Right lobe of liver (tissue), 4 donors: ENCODE measurements at regions not wholly inside any gene's neighbourhood (a gene's known extent, or its start where the extent isn't known, plus 50 kb on each side); places are given as distances from the start of the nearest gene placed in this dataset.

Experiments used
- CTCF ChIP-seq, 4 donors: fragments of 200-600 bp in 3 of 4; fragments of 450-650 bp in 1 of 4; IDR thresholded peaks; one replicate each; pipeline versions ENCODE4 v1.5.1 to v1.8.0; 2016 to 2022; ENCODE audit warnings: antibody characterized with exemption in 4 of 4, mild to moderate bottlenecking in 2 of 4
- POLR2A ChIP-seq: fragments of 450-650 bp; IDR thresholded peaks from one replicate; pipeline ENCODE4 v1.6.1; 2017; ENCODE audit warnings: antibody characterized with exemption, mild to moderate bottlenecking
- donor health status: DM: no; HTN: no; CAD: no.
- donor health status: DM: no; HTN: no; CAD: no.
- donor health status: DM: no; HTN: yes; CAD: no.

GRCh38 chr6:120648713-120649112 lies 685.6 kb downstream of the TBC1D32 start:
- TF ChIP-seq POLR2A = no peak
- TF ChIP-seq CTCF (IDR thresholded peaks at IDR 0.05) = no peak
